H1 (cell line): ENCODE measurements at regions not wholly inside any gene's neighbourhood (a gene's known extent, or its start where the extent isn't known, plus 50 kb on each side); places are given as distances from the start of the nearest gene placed in this dataset.

Experiments used
- ASH2L ChIP-seq: fragments of 200-600, 300-600 bp; sonication (generic); IDR thresholded peaks from one replicate; pipeline ENCODE4 v1.7.1; 2017; ENCODE audit warnings: low read length
- BACH1 ChIP-seq: IDR thresholded peaks from 2 replicates; pipeline ENCODE4 v1.6.1; 2012; ENCODE audit warnings: low read length, improper control_type of control experiment
- CREB1 ChIP-seq: IDR thresholded peaks from 2 replicates; pipeline ENCODE4 v1.6.1; 2012; ENCODE audit warnings: inconsistent platforms
- CTCF ChIP-seq, 3 experiments: IDR thresholded peaks; 1 replicate in 2 of 3; 2 replicates in 1 of 3; pipeline versions ENCODE4 v1.5.1 to v1.6.1; 2011; ENCODE audit warnings: low read length in 3 of 3, mild to moderate bottlenecking in 3 of 3, inconsistent platforms in 2 of 3, low read depth in 1 of 3, moderate library complexity in 1 of 3; ENCODE audit not compliant: insufficient read depth in 1 of 3; ENCODE audit errors: control extremely low read depth in 1 of 3
- E2F6 ChIP-seq: IDR thresholded peaks from 2 replicates; pipeline ENCODE4 v1.6.1; 2012; ENCODE audit warnings: inconsistent platforms
- EP300 ChIP-seq, 2 experiments: IDR thresholded peaks; 1 replicate in 1 of 2; 2 replicates in 1 of 2; pipeline ENCODE4 v1.6.1; 2011 to 2012; ENCODE audit warnings: low read depth in 2 of 2, low read length in 2 of 2, mild to moderate bottlenecking in 2 of 2, borderline replicate concordance in 1 of 2, inconsistent platforms in 1 of 2, moderate library complexity in 1 of 2
- GTF2F1 ChIP-seq: IDR thresholded peaks from 2 replicates; pipeline ENCODE4 v1.6.1; 2012; ENCODE audit warnings: low read depth, low read length, improper control_type of control experiment, borderline replicate concordance
- JUN ChIP-seq: IDR thresholded peaks from 2 replicates; pipeline ENCODE4 v1.6.1; 2011; ENCODE audit warnings: low read depth, mild to moderate bottlenecking, improper control_type of control experiment, low read length
- RBBP5 ChIP-seq: IDR thresholded peaks from 2 replicates; pipeline ENCODE4 v1.7.1; 2012; ENCODE audit warnings: low read depth, mild to moderate bottlenecking, inconsistent platforms, low read length, moderate library complexity, borderline replicate concordance
- RFX5 ChIP-seq: IDR thresholded peaks from 2 replicates; pipeline ENCODE4 v1.6.1; 2011; ENCODE audit warnings: low read depth, low read length, improper control_type of control experiment, borderline replicate concordance
- RNF2 ChIP-seq: fragments of 200-900, 300-1000 bp; sonication (generic); IDR thresholded peaks from 2 replicates; pipeline ENCODE4 v1.7.1; 2016; ENCODE audit warnings: borderline replicate concordance, low read depth, mild to moderate bottlenecking, antibody characterized with exemption, low read length; ENCODE audit not compliant: poor library complexity, severe bottlenecking; ENCODE audit errors: missing control alignments
- SP1 ChIP-seq: IDR thresholded peaks from 2 replicates; pipeline ENCODE4 v1.6.1; 2011; ENCODE audit warnings: low read depth, low read length
- SP2 ChIP-seq: IDR thresholded peaks from 2 replicates; pipeline ENCODE4 v1.6.1; 2012; ENCODE audit warnings: mild to moderate bottlenecking, low read length, inconsistent platforms
- USF2 ChIP-seq: IDR thresholded peaks from 2 replicates; pipeline ENCODE4 v1.6.1; 2011; ENCODE audit warnings: low read length, improper control_type of control experiment

- TF ChIP-seq ASH2L (no peak), CTCF (IDR thresholded peaks at IDR 0.05; ENCODE audit: control extremely low read depth in 1 of 3, insufficient read depth in 1 of 3, low read depth in 1 of 3, low read length in 3 of 3) (no peak), JUN (no peak), CREB1 (no peak), RFX5 (no peak), EP300 (IDR thresholded peaks at IDR 0.05; ENCODE audit: borderline replicate concordance in 1 of 2, low read depth in 2 of 2, low read length in 2 of 2) (no peak), SP2 (no peak), RNF2 (no peak), E2F6 (no peak), GTF2F1 (no peak), SP1 (no peak), RBBP5 (no peak), USF2 (no peak), BACH1 (no peak)
Observed at GRCh38 chr4:63459329-63459728, 949.9 kb downstream of the TECRL start (continued).
